BLaER1 treated with 17β-estradiol and CSF1 and Interleukin-3, amounts not matched to agents 10 nM and 100 nM (cell line): ENCODE measurements at regions not wholly inside any gene's neighbourhood (a gene's known extent, or its start where the extent isn't known, plus 50 kb on each side); places are given as distances from the start of the nearest gene placed in this dataset.
"Not testable (repeated sequence)": the region's sequence is repeated elsewhere in the genome, so short reads cannot be mapped to it uniquely, and the experiment has no call there.

Experiments
- H3K27ac ChIP-seq, 11 experiments: shearing (Covaris generic); formaldehyde crosslinking; 2 replicates each; pipeline ENCODE4 v1.8.1; 2022
- H3K27me3 ChIP-seq, 11 experiments: shearing (Covaris generic); formaldehyde crosslinking; 2 replicates each; pipeline ENCODE4 v1.8.1; 2022
- H3K36me3 ChIP-seq, 11 experiments: shearing (Covaris generic); formaldehyde crosslinking; 2 replicates each; pipeline ENCODE4 v1.8.1; 2022
- H3K4me1 ChIP-seq, 10 experiments: shearing (Covaris generic); formaldehyde crosslinking; 2 replicates each; pipeline ENCODE4 v1.8.1; 2022
- H3K4me2 ChIP-seq, 11 experiments: shearing (Covaris generic); formaldehyde crosslinking; 2 replicates each; pipeline ENCODE4 v1.8.1; 2022
- H3K4me3 ChIP-seq, 10 experiments: shearing (Covaris generic); formaldehyde crosslinking; 2 replicates each; pipeline ENCODE4 v1.8.1; 2022
- H3K9ac ChIP-seq, 11 experiments: shearing (Covaris generic); formaldehyde crosslinking; 2 replicates each; pipeline ENCODE4 v1.8.1; 2022
- H3K9me3 ChIP-seq, 11 experiments: shearing (Covaris generic); formaldehyde crosslinking; replicated peaks in 1 of 11; 2 replicates each; pipeline ENCODE4 v1.8.1; 2022
- H4K20me1 ChIP-seq, 11 experiments: shearing (Covaris generic); formaldehyde crosslinking; 2 replicates each; pipeline ENCODE4 v1.8.1; 2022
- Cebpa-rat ChIP-seq, 11 experiments: shearing (Covaris generic); IDR thresholded peaks; 2 replicates each; pipeline ENCODE4 v1.8.1; 2022

- Histone ChIP-seq H3K9me3 (peaks cover 0 to 5% (median 5%) of the 10 kb centered on the region in 11 experiments; a peak in 8 of 22 replicates), H3K36me3 (no peaks in the 10 kb centered on the region), H3K4me3 (no peak overlapping the region), H3K9ac (no peak overlapping the region), H3K4me2 (no peak overlapping the region), H3K27me3 (no peaks in the 10 kb centered on the region), H3K4me1 (peaks cover 0 to 9% (median 0%) of the 10 kb centered on the region in 10 experiments; a peak in 3 of 20 replicates), H4K20me1 (no peaks in the 10 kb centered on the region), H3K27ac (no peak overlapping the region)
- no peak for TF ChIP-seq Cebpa-rat (IDR thresholded peaks at IDR 0.05)
Measured at GRCh38 chr9:76964612-76965011, 54.8 kb upstream of the FOXB2 start.

- no peak overlapping the region for H3K27ac ChIP-seq
- H4K20me1 ChIP-seq: no peaks in the 10 kb centered on the region
- no peaks in the 10 kb centered on the region for H3K9me3 ChIP-seq
- TF ChIP-seq Cebpa-rat (IDR thresholded peaks at IDR 0.05): no peak
- H3K36me3 ChIP-seq: no peaks in the 10 kb centered on the region
- H3K9ac ChIP-seq: no peak overlapping the region
- peaks cover 0 to 9% (median 0%) of the 10 kb centered on the region in 10 experiments; a peak in 3 of 20 replicates for H3K4me1 ChIP-seq
- no peak overlapping the region for H3K4me3 ChIP-seq
- no peaks in the 10 kb centered on the region for H3K27me3 ChIP-seq
- peak overlapping the region in 2 of 11 experiments; percentile 12 to 21; a peak in 2 of 22 replicates for H3K4me2 ChIP-seq
Measured at GRCh38 chr9:76962732-76963131, 56.7 kb upstream of the FOXB2 start.

- Histone ChIP-seq H4K20me1 (no peaks in the 10 kb centered on the region), H3K36me3 (no peaks in the 10 kb centered on the region), H3K27me3 (no peaks in the 10 kb centered on the region), H3K9me3 (peaks cover 0 to 16% (median 8%) of the 10 kb centered on the region in 11 experiments; a peak in 9 of 22 replicates), H3K4me2 (no peak overlapping the region), H3K4me3 (no peak overlapping the region), H3K9ac (no peak overlapping the region), H3K27ac (no peak overlapping the region), H3K4me1 (peaks cover 0 to under 1% (median 0%) of the 10 kb centered on the region in 10 experiments; a peak in 2 of 20 replicates)
- no peak for TF ChIP-seq Cebpa-rat (IDR thresholded peaks at IDR 0.05)
Measured at GRCh38 chr9:76957258-76957657, 51.3 kb upstream of the PRUNE2 start.

GRCh38 chr9:76956371-76956770 lies 50.5 kb upstream of the PRUNE2 start:
- not testable (repeated sequence) for H3K27me3 ChIP-seq, H3K4me2 ChIP-seq, H3K36me3 ChIP-seq, H3K27ac ChIP-seq, H3K9ac ChIP-seq, H4K20me1 ChIP-seq, H3K4me3 ChIP-seq, H3K4me1 ChIP-seq
- peaks cover 0 to 16% (median 8%) of the 10 kb centered on the region in 11 experiments; a peak in 9 of 22 replicates for H3K9me3 ChIP-seq
